ENCODE measurements at regions not wholly inside any gene's neighbourhood (a gene's known extent, or its start where the extent isn't known, plus 50 kb on each side); places are given as distances from the start of the nearest gene placed in this dataset.

GRCh38 chr7:131935180-131935579 lies 378.8 kb upstream of the PODXL start:
- H3K9me2 ChIP-seq, result no peaks in the 10 kb centered on the region
- no peaks in the 10 kb centered on the region for H3K9me3 ChIP-seq
- no peaks in the 10 kb centered on the region for H3K4me1 ChIP-seq (ENCODE audit: control insufficient read depth in 1 of 2, insufficient read depth in 2 of 2, low read depth in 1 of 2, low read length in 1 of 2)
- no peak overlapping the region for H2AFZ ChIP-seq (ENCODE audit: low read depth)
- H3K4me2 ChIP-seq, result no peak overlapping the region
- H3K27me3 ChIP-seq (ENCODE audit: insufficient read depth), result no peaks in the 10 kb centered on the region
- peaks cover 2% of the 10 kb centered on the region for H3F3A ChIP-seq (replicated peaks; ENCODE audit: insufficient read depth)
- no peak overlapping the region for H3K9ac ChIP-seq
- no peak for DNase-seq
- H3K4me3 ChIP-seq (ENCODE audit: low read depth in 2 of 2, low read length in 1 of 2), result no peak overlapping the region
- WGBS (ENCODE audit: low lambda C conversion rate), result 85% methylated on average over 3 of the region's 3 CpGs
- ChIA-PET CTCF (interaction anchor here (1.3 to 3.5 kb wide), 2 partner anchors 10 to 76 kb away, joined by 4 to 17 read pairs; no protein-coding TSS in a partner anchor), POLR2A (no interaction called here)
- no peak overlapping the region for H3K27ac ChIP-seq (ENCODE audit: low read depth in 2 of 2, low read length in 1 of 2)
- TF ChIP-seq NFIC (IDR thresholded peaks at IDR 0.05; ENCODE audit: borderline replicate concordance) (no peak), FOXJ3 (CRISPR knock-in tag; IDR thresholded peaks at IDR 0.05) (no peak), RAD21 (IDR thresholded peaks at IDR 0.05; ENCODE audit: low read length) (no peak), POLR2AphosphoS5 (IDR thresholded peaks at IDR 0.05; ENCODE audit: low read depth, low read length) (no peak), CTCF (IDR thresholded peaks at IDR 0.05) (no peak), MEF2A (IDR thresholded peaks at IDR 0.05; ENCODE audit: borderline replicate concordance, low read depth) (no peak), EP300 (IDR thresholded peaks at IDR 0.05; ENCODE audit: borderline replicate concordance in 1 of 2, low read depth in 1 of 2, low read length in 1 of 2) (no peak), RCOR1 (IDR thresholded peaks at IDR 0.05; ENCODE audit: low read length) (no peak), ELF1 (IDR thresholded peaks at IDR 0.05) (no peak), CHD2 (IDR thresholded peaks at IDR 0.05; ENCODE audit: low read length, partially characterized antibody) (no peak), YY1 (IDR thresholded peaks at IDR 0.05; ENCODE audit: low read depth) (no peak), SIN3A (IDR thresholded peaks at IDR 0.05; ENCODE audit: borderline replicate concordance, low read depth, low read length) (no peak)
- peaks cover 10% of the 10 kb centered on the region for H3K79me2 ChIP-seq (ENCODE audit: insufficient read depth)
- no peaks in the 10 kb centered on the region for H4K20me1 ChIP-seq (ENCODE audit: insufficient read depth)
- peaks cover 0 to 61% of the 10 kb centered on the region in 2 experiments for H3K36me3 ChIP-seq (replicated peaks in 1 of 2; ENCODE audit: control insufficient read depth in 1 of 2, insufficient read depth in 2 of 2, low read length in 1 of 2)

- Histone ChIP-seq H3F3A (replicated peaks; ENCODE audit: insufficient read depth) (peaks cover 4% of the 10 kb centered on the region), H3K27ac (ENCODE audit: low read depth in 2 of 2, low read length in 1 of 2) (no peak overlapping the region), H3K9me2 (no peaks in the 10 kb centered on the region), H3K36me3 (replicated peaks in 1 of 2; ENCODE audit: control insufficient read depth in 1 of 2, insufficient read depth in 2 of 2, low read length in 1 of 2) (peaks cover 0 to 56% of the 10 kb centered on the region in 2 experiments), H3K4me2 (no peak overlapping the region), H3K4me3 (ENCODE audit: low read depth in 2 of 2, low read length in 1 of 2) (no peak overlapping the region), H4K20me1 (ENCODE audit: insufficient read depth) (no peaks in the 10 kb centered on the region), H3K79me2 (ENCODE audit: insufficient read depth) (peaks cover 10% of the 10 kb centered on the region), H3K4me1 (ENCODE audit: control insufficient read depth in 1 of 2, insufficient read depth in 2 of 2, low read depth in 1 of 2, low read length in 1 of 2) (no peaks in the 10 kb centered on the region), H3K27me3 (ENCODE audit: insufficient read depth) (no peaks in the 10 kb centered on the region), H3K9ac (no peak overlapping the region), H2AFZ (ENCODE audit: low read depth) (no peak overlapping the region), H3K9me3 (no peaks in the 10 kb centered on the region)
- DNase-seq, result no peak
- CTCF ChIA-PET, result interaction anchor here (0.6 to 3.5 kb wide), 4 partner anchors 11 to 912 kb away, joined by 3 to 17 read pairs (median 4); no protein-coding TSS in a partner anchor
- no peak for TF ChIP-seq PBX3 (IDR thresholded peaks at IDR 0.05)
- no peak for TF ChIP-seq NRF1 (IDR thresholded peaks at IDR 0.05; ENCODE audit: low read depth, low read length)
- TF ChIP-seq CTCF (IDR thresholded peaks at IDR 0.05), result no peak
- TF ChIP-seq MXI1 (IDR thresholded peaks at IDR 0.05; ENCODE audit: low read depth, low read length), result no peak
- no peak for TF ChIP-seq MAX (IDR thresholded peaks at IDR 0.05; ENCODE audit: low read depth)
- no peak for TF ChIP-seq TEAD4 (IDR thresholded peaks at IDR 0.05; ENCODE audit: borderline replicate concordance, insufficient read depth)
- TF ChIP-seq CHD2 (IDR thresholded peaks at IDR 0.05; ENCODE audit: low read length, partially characterized antibody), result no peak
- no peak for TF ChIP-seq SIN3A (IDR thresholded peaks at IDR 0.05; ENCODE audit: borderline replicate concordance, low read depth, low read length)
- TF ChIP-seq NFIC (IDR thresholded peaks at IDR 0.05; ENCODE audit: borderline replicate concordance), result no peak
- TF ChIP-seq FOXJ3 (CRISPR knock-in tag; IDR thresholded peaks at IDR 0.05), result no peak
- no peak for TF ChIP-seq YY1 (IDR thresholded peaks at IDR 0.05; ENCODE audit: low read depth)
- no peak for TF ChIP-seq SMC3 (IDR thresholded peaks at IDR 0.05; ENCODE audit: low read depth, low read length)
- WGBS (ENCODE audit: low lambda C conversion rate), result 69% methylated on average over 3 of the region's 3 CpGs
- POLR2A ChIA-PET, result no interaction called here
Observed at GRCh38 chr7:131934452-131934851, 378.0 kb upstream of the PODXL start.

Data from SK-N-SH (cell line).